Right renal cortex interstitium (tissue), 3 donors: ENCODE measurements at regions not wholly inside any gene's neighbourhood (a gene's known extent, or its start where the extent isn't known, plus 50 kb on each side); places are given as distances from the start of the nearest gene placed in this dataset.

ENCODE experiments used
- DNase-seq, 3 donors: peaks; one replicate each; pipeline ENCODE4 v3.0.0-alpha.2; 2013; ENCODE audit warnings: low read depth in 3 of 3, low spot score in 2 of 3

GRCh38 chr4:81528979-81529378 lies 57.3 kb upstream of the RASGEF1B start:
- DNase-seq = no peak

DNA sequence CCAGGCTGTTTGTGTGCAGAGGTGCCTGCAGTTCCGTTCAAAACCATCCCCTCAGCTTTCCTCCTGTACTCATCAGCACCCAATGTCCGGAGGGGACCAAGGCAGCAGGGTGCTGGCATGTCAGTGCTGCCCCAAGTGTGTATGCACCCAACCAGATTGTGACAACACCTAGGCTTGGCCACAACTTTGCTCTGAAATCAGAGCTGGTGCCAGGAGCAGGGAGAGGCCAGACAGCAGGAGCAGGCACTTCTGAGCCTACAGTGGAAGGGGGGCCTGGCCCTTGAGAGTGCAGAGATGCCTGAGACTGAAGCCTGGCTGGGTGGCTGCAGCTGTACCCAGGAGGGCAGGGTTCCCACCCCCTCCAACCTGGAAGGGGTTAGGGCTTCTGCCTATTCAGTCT lies 56.5 kb upstream of the RASGEF1B start:
- no peak for DNase-seq

GRCh38 chr4:81527709-81528108 lies 56.0 kb upstream of the RASGEF1B start:
- DNase-seq = no peak

DNA sequence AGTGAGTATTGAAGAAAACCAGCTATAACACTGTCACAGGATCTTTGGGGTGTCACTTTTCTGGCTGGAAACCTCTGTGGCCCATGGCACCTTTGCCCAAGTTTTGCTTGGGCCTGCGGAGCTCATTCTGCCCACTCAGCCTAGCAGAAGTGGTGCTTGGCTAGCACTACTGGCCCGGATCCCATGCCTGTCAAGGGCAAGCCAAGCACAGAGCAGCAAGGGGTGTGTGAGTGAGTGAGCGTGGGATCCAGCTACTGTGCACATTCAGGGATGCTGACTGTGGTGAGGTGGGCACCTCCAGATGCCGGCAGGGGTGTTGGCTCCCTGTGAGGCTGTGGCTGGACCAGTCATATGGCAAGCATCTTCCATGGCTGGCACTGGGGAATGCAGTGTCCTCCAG lies 55.4 kb upstream of the RASGEF1B start:
- no peak for DNase-seq

DNA sequence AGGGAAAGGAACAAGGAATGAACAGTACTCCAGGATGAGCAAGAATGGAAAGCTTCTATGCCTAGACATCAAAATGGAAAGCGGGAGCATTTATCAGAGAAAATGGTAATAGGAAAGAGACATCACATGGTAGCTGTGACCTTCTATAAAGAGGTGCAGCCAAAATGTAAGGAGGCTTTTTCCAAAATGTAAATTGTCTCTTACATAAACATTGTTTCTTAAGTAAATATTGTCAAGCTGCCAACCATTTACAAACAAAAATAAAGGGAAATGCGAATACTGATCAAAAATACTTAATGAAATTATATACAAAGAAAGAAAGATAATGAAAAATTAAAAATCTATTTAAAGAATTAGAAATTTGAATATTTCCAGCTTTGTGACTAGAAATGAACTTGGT lies 55.0 kb upstream of the RASGEF1B start:
- DNase-seq = no peak

- no peak for DNase-seq
Observed at GRCh38 chr4:81523672-81524327, 52.1 kb upstream of the RASGEF1B start.

GRCh38 chr4:81522711-81523110 lies 51.0 kb upstream of the RASGEF1B start:
- no peak for DNase-seq

DNA sequence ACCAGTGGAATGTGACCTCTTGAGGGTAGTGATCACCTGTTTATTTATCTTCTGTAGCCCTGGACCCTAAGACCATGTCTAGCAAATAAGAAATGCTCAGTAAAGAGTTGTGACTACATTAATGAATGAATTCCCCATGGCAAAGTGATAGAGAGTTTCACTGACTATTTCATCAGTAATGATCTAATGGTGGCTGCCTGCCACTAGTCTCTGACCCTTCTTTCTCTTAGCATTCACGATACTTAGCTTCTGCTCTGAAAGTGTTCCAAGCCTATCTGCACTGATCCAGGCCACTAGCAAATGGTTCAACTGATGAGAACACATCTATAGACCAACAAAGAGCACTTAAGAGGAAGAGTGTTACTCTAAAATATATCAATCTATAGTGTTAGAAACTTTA lies 50.0 kb upstream of the RASGEF1B start:
- no peak for DNase-seq
